WTC11 (cell line): ENCODE measurements at regions not wholly inside any gene's neighbourhood (a gene's known extent, or its start where the extent isn't known, plus 50 kb on each side); places are given as distances from the start of the nearest gene placed in this dataset.
"Not testable (repeated sequence)": the region's sequence is repeated elsewhere in the genome, so short reads cannot be mapped to it uniquely, and the experiment has no call there.

Source experiments
- ATAC-seq: fragments of 200-7000 bp; cut with Tn5 transposase; 2 replicates; pipeline ENCODE4 v1.10.0; 2021; ENCODE audit warnings: mild to moderate bottlenecking, moderate library complexity
- CTCF ChIA-PET: fragments of 300-600 bp; sonication (Branson Sonifier 250); formaldehyde crosslinking; loops from one replicate; lab custom pipeline; 2021; ENCODE audit warnings: antibody characterized with exemption; lab: Charles Lee
- POLR2A ChIA-PET: fragments of 350-600 bp; sonication (Branson Sonifier 250); formaldehyde crosslinking; loops from one replicate; lab custom pipeline; 2021; ENCODE audit warnings: antibody characterized with exemption; lab: Charles Lee
- DNase-seq: peaks from one replicate; pipeline ENCODE4 v3.0.0; 2021; ENCODE audit warnings: low spot score
- H3K27ac Mint-ChIP-seq: 2 replicates; pipeline ENCODE4 v1.8.0; 2021; ENCODE audit warnings: mixed read lengths
- H3K27me3 Mint-ChIP-seq: 2 replicates; pipeline ENCODE4 v1.8.0; 2021; ENCODE audit warnings: low read depth, mild to moderate bottlenecking, moderate library complexity, mixed read lengths
- H3K36me3 Mint-ChIP-seq: 2 replicates; pipeline ENCODE4 v1.8.0; 2021; ENCODE audit warnings: mixed read lengths
- H3K4me1 Mint-ChIP-seq: 2 replicates; pipeline ENCODE4 v1.8.0; 2022; ENCODE audit warnings: mixed read lengths
- H3K4me3 Mint-ChIP-seq: 2 replicates; pipeline ENCODE4 v1.8.0; 2021; ENCODE audit warnings: mild to moderate bottlenecking, moderate library complexity, mixed read lengths
- H3K9me3 Mint-ChIP-seq: 2 replicates; pipeline ENCODE4 v1.8.0; 2021; ENCODE audit warnings: mixed read lengths
- AR ChIP-seq: fragments of 250-450 bp; sonication (Bioruptor Pico); IDR thresholded peaks from 2 replicates; pipeline ENCODE4 v1.9.0; 2021; ENCODE audit warnings: mild to moderate bottlenecking
- ATF2 ChIP-seq: sonication (generic); formaldehyde crosslinking; IDR thresholded peaks from 2 replicates; pipeline ENCODE4 v1.8.1; 2022; ENCODE audit warnings: low read depth, missing genetic modification reagents, borderline replicate concordance
- ATF6 ChIP-seq: sonication (generic); formaldehyde crosslinking; IDR thresholded peaks from 2 replicates; pipeline ENCODE4 v1.8.1; 2023; ENCODE audit warnings: mild to moderate bottlenecking, missing genetic modification reagents
- GRHL2 ChIP-seq: fragments of 250-450 bp; sonication (Bioruptor Pico); IDR thresholded peaks from 2 replicates; pipeline ENCODE4 v1.8.0; 2022; ENCODE audit warnings: mild to moderate bottlenecking, moderate library complexity; ENCODE audit not compliant: insufficient replicate concordance, severe bottlenecking
- NFE2L1 ChIP-seq: sonication (generic); formaldehyde crosslinking; IDR thresholded peaks from 2 replicates; pipeline ENCODE4 v1.8.1; 2023; ENCODE audit warnings: missing genetic modification reagents
- TCF7 ChIP-seq: sonication (generic); formaldehyde crosslinking; IDR thresholded peaks from 2 replicates; pipeline ENCODE4 v1.8.0; 2022; ENCODE audit warnings: mild to moderate bottlenecking, low read depth, missing genetic modification reagents, moderate library complexity
- ZNF121 ChIP-seq: sonication (generic); formaldehyde crosslinking; IDR thresholded peaks from 2 replicates; pipeline ENCODE4 v1.8.0; 2023; ENCODE audit warnings: missing genetic modification reagents
- ZNF416 ChIP-seq: fragments of 250-450 bp; sonication (Bioruptor Pico); IDR thresholded peaks from 2 replicates; pipeline ENCODE4 v1.9.0; 2021; ENCODE audit warnings: mild to moderate bottlenecking, inconsistent platforms
- TF ChIP-seq, protein P1 (sequence below): sonication (generic); formaldehyde crosslinking; IDR thresholded peaks from 2 replicates; pipeline ENCODE4 v1.8.0; 2022; ENCODE audit warnings: missing genetic modification reagents

DNA sequence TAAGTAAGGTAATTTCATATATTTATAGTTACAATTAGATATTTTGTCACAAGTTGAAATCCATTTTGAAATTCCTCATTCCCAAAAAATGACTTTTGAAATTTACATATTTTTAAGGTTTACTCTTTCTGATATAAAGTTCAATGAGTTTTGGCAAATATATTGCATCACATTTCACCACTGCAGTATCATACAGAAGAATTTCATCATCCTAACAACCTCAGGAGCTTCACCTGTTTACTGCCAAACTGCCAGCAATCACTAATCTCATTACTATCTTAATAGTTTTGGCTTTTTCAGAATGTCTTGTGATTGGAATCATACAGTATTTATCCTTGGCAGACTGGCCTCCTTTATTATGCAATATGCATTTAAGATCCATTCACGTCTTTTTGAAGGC lies 1578.9 kb downstream of the REEP3 start:
- CTCF ChIA-PET = no interaction called here
- DNase-seq = no peak
- H3K27me3 Mint-ChIP-seq = no peaks in the 10 kb centered on the region; the same call in 1 of the 2 replicates

GRCh38 chr10:65100881-65101280 lies 1579.7 kb downstream of the REEP3 start:
- H3K27me3 Mint-ChIP-seq, POLR2A ChIA-PET, DNase-seq, H3K4me3 Mint-ChIP-seq, H3K4me1 Mint-ChIP-seq, H3K27ac Mint-ChIP-seq, CTCF ChIA-PET, ATAC-seq: not testable (repeated sequence)
- peaks cover 41% of the 10 kb centered on the region for H3K9me3 Mint-ChIP-seq
- H3K36me3 Mint-ChIP-seq = peaks cover 44% of the 10 kb centered on the region

More for the DNA sequence above, 1578.9 kb downstream of the REEP3 start:
- Mint-ChIP-seq H3K36me3 (peaks cover 39% of the 10 kb centered on the region), H3K27ac (no peak overlapping the region), H3K4me3 (no peak overlapping the region), H3K9me3 (peaks cover 41% of the 10 kb centered on the region), H3K4me1 (no peaks in the 10 kb centered on the region)
- POLR2A ChIA-PET = no interaction called here
- TF ChIP-seq TCF7 = no peak
- no peak for TF ChIP-seq AR (CRISPR knock-in tag)
- TF ChIP-seq ZNF121 (CRISPR knock-in tag) = no peak
- no peak for TF ChIP-seq GRHL2 (CRISPR knock-in tag)
- TF ChIP-seq ZNF416 (CRISPR knock-in tag) = no peak
- TF ChIP-seq ATF2 (CRISPR knock-in tag) = no peak
- no peak for ATAC-seq

DNA sequence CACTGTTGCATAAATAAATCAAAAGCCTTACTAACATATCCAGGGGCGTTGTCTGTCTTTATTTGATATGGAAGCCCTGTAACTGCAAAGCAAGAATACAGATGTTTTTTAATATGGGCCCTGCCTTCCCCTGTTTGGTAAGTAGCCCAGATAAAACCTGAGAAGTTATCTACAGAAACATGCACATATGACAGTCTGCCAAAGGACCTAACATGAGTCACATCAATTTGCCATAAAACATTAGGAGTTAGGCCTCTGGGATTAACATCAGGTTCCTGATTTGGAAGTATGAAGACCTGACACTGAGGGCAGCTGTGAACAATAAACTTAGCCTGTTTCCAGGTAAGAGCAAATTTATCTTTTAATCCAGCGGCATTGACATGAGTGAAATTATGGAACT lies 1588.8 kb downstream of the REEP3 start:
- DNase-seq (no peak), ATAC-seq (no peak)
- peaks cover 23% of the 10 kb centered on the region for H3K36me3 Mint-ChIP-seq
- H3K4me1 Mint-ChIP-seq = no peaks in the 10 kb centered on the region
- no peaks in the 10 kb centered on the region; the same call in 1 of the 2 replicates for H3K27me3 Mint-ChIP-seq
- H3K4me3 Mint-ChIP-seq = no peak overlapping the region
- TF ChIP-seq NFE2L1 (CRISPR knock-in tag) (no peak), ATF6 (CRISPR knock-in tag) (no peak)
- TF ChIP-seq, protein P1, sequence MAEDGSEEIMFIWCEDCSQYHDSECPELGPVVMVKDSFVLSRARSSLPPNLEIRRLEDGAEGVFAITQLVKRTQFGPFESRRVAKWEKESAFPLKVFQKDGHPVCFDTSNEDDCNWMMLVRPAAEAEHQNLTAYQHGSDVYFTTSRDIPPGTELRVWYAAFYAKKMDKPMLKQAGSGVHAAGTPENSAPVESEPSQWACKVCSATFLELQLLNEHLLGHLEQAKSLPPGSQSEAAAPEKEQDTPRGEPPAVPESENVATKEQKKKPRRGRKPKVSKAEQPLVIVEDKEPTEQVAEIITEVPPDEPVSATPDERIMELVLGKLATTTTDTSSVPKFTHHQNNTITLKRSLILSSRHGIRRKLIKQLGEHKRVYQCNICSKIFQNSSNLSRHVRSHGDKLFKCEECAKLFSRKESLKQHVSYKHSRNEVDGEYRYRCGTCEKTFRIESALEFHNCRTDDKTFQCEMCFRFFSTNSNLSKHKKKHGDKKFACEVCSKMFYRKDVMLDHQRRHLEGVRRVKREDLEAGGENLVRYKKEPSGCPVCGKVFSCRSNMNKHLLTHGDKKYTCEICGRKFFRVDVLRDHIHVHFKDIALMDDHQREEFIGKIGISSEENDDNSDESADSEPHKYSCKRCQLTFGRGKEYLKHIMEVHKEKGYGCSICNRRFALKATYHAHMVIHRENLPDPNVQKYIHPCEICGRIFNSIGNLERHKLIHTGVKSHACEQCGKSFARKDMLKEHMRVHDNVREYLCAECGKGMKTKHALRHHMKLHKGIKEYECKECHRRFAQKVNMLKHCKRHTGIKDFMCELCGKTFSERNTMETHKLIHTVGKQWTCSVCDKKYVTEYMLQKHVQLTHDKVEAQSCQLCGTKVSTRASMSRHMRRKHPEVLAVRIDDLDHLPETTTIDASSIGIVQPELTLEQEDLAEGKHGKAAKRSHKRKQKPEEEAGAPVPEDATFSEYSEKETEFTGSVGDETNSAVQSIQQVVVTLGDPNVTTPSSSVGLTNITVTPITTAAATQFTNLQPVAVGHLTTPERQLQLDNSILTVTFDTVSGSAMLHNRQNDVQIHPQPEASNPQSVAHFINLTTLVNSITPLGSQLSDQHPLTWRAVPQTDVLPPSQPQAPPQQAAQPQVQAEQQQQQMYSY (CRISPR knock-in tag) = no peak
- ChIA-PET CTCF (no interaction called here), POLR2A (no interaction called here)
- no peak overlapping the region for H3K27ac Mint-ChIP-seq
- peaks cover 37% of the 10 kb centered on the region for H3K9me3 Mint-ChIP-seq

GRCh38 chr10:65111059-65111458 lies 1589.9 kb downstream of the REEP3 start:
- Mint-ChIP-seq H3K9me3 (peaks cover 34% of the 10 kb centered on the region), H3K36me3 (peaks cover 17% of the 10 kb centered on the region)
- POLR2A ChIA-PET, H3K4me1 Mint-ChIP-seq, DNase-seq, H3K27ac Mint-ChIP-seq, CTCF ChIA-PET, H3K27me3 Mint-ChIP-seq, H3K4me3 Mint-ChIP-seq, ATAC-seq: not testable (repeated sequence)
